ENCODE measurements at regions not wholly inside any gene's neighbourhood (a gene's known extent, or its start where the extent isn't known, plus 50 kb on each side); places are given as distances from the start of the nearest gene placed in this dataset.

DNA sequence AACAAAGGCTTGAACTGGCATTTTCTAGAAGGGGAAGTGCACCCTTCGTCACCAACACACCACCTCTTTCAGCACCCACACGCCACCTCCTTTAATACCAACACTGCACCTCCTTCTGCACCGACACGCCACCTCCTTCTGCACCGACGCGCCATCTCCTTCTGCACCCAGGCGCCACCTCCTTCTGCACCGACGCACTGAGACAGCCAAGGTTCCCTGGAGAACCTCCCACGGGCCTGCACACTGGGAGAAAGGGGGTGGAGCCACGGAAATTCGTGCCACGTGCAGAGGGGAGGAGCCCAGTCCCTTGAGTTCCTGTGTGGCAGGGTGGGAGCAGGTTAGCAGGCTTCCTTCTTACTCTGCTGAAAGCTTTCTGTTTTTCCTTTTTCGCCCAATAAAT lies 327.9 kb upstream of the C1orf174 start:
- TF ChIP-seq, protein P1, sequence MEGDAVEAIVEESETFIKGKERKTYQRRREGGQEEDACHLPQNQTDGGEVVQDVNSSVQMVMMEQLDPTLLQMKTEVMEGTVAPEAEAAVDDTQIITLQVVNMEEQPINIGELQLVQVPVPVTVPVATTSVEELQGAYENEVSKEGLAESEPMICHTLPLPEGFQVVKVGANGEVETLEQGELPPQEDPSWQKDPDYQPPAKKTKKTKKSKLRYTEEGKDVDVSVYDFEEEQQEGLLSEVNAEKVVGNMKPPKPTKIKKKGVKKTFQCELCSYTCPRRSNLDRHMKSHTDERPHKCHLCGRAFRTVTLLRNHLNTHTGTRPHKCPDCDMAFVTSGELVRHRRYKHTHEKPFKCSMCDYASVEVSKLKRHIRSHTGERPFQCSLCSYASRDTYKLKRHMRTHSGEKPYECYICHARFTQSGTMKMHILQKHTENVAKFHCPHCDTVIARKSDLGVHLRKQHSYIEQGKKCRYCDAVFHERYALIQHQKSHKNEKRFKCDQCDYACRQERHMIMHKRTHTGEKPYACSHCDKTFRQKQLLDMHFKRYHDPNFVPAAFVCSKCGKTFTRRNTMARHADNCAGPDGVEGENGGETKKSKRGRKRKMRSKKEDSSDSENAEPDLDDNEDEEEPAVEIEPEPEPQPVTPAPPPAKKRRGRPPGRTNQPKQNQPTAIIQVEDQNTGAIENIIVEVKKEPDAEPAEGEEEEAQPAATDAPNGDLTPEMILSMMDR (IDR thresholded peaks at IDR 0.05; ENCODE audit: low read depth, low read length) = no peak
- TF ChIP-seq EZH2phosphoT487 (IDR thresholded peaks at IDR 0.05; ENCODE audit: low read depth) = no peak
